ENCODE measurements at regions not wholly inside any gene's neighbourhood (a gene's known extent, or its start where the extent isn't known, plus 50 kb on each side); places are given as distances from the start of the nearest gene placed in this dataset.

DNA sequence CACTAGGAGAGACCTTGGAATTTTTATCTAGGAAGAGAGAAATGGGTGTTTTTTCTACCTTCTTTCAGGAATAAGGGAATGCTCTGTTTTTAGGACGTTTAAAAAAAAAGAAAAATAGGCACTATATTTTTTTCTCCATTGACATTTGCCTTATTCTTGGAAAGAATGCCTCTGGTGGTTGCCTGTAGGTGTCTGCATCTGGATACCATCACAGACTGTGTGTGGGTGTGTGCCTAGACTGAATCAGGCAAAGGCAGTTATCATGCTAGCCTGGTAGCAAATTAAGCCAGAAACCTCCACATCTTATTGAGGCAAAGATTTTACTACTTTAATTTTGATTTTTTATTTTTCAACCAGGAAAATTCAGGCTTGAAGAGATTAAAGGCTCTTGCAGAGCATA is 513.6 kb upstream of the KCNMB2 start:
- H3K4me3 ChIP-seq (ENCODE audit: low read depth, low read length), result no peak overlapping the region
- H4K8ac ChIP-seq (ENCODE audit: low read depth, low read length), result no peak overlapping the region
- H2AFZ ChIP-seq (ENCODE audit: insufficient read depth, low read length, poor library complexity), result no peak overlapping the region
- H3K4me1 ChIP-seq (ENCODE audit: control insufficient read depth in 1 of 2, insufficient read depth in 2 of 2, low read length in 2 of 2), result no peaks in the 10 kb centered on the region
- no CpG with 5 or more reads among the region's 1 CpG for WGBS (ENCODE audit: extremely low coverage, insufficient coverage, insufficient read length)
- H3K36me3 ChIP-seq (ENCODE audit: control insufficient read depth in 1 of 2, insufficient read depth in 2 of 2, low read length in 2 of 2), result no peaks in the 10 kb centered on the region
- H2BK12ac ChIP-seq (ENCODE audit: low read length), result no peak overlapping the region
- no peaks in the 10 kb centered on the region for H3K79me1 ChIP-seq (ENCODE audit: low read length)
- H3K79me2 ChIP-seq (ENCODE audit: control insufficient read depth, insufficient read depth, low read length, poor library complexity), result no peaks in the 10 kb centered on the region
- no peaks in the 10 kb centered on the region for H3K27me3 ChIP-seq (ENCODE audit: insufficient read depth, low read length)
- H3K9me3 ChIP-seq (ENCODE audit: insufficient read depth, low read depth, low read length), result no peaks in the 10 kb centered on the region
- no peak overlapping the region for H3K14ac ChIP-seq (ENCODE audit: low read length)
- H2BK120ac ChIP-seq (ENCODE audit: insufficient read depth, low read length, poor library complexity), result no peak overlapping the region
- H3K9ac ChIP-seq (ENCODE audit: low read length), result no peak overlapping the region
- H3K4ac ChIP-seq (ENCODE audit: low read depth, low read length), result no peak overlapping the region
- no peak overlapping the region for H3K27ac ChIP-seq (ENCODE audit: low read depth, low read length)
- H2BK5ac ChIP-seq (ENCODE audit: low read depth, low read length, poor library complexity), result no peak overlapping the region
- H4K12ac ChIP-seq (ENCODE audit: low read depth, low read length), result no peak overlapping the region
- H3K4me2 ChIP-seq (ENCODE audit: low read length), result no peak overlapping the region
- no peak overlapping the region for H3K23ac ChIP-seq (ENCODE audit: low read length)
- DNase-seq, result no peak
- no peak overlapping the region for H2AK5ac ChIP-seq (ENCODE audit: low read length)
- no peak overlapping the region for H3K18ac ChIP-seq (ENCODE audit: low read length)
- H4K91ac ChIP-seq (ENCODE audit: low read depth, low read length), result no peak overlapping the region

DNA sequence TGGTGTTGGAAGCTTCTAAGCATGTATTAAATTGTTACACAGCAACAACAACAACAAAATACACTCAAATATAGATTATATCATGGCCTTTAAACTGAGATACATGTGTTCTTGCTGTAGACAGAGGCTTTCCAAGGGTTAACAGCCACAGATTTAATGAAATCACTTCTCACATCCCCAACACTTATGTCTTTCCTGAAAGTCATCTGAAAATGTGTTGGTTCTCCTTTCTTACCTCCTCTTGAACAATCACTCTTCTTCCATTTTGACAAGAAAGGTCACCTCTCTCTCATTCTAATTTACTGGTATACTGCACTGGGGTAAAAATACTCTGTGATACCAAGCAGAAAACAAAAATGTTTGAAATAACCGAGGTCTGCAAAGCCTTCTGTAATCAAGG is 507.3 kb upstream of the KCNMB2 start:
- H2AFZ ChIP-seq (ENCODE audit: insufficient read depth, low read length, poor library complexity), result no peak overlapping the region
- H3K4me1 ChIP-seq (ENCODE audit: control insufficient read depth in 1 of 2, insufficient read depth in 2 of 2, low read length in 2 of 2), result no peaks in the 10 kb centered on the region
- H3K36me3 ChIP-seq (ENCODE audit: control insufficient read depth in 1 of 2, insufficient read depth in 2 of 2, low read length in 2 of 2), result no peaks in the 10 kb centered on the region
- H3K4me2 ChIP-seq (ENCODE audit: low read length), result no peak overlapping the region
- no peak overlapping the region for H3K27ac ChIP-seq (ENCODE audit: low read depth, low read length)
- H3K27me3 ChIP-seq (ENCODE audit: insufficient read depth, low read length), result no peaks in the 10 kb centered on the region
- no peak overlapping the region for H2BK120ac ChIP-seq (ENCODE audit: insufficient read depth, low read length, poor library complexity)
- no peak for DNase-seq
- H3K79me1 ChIP-seq (ENCODE audit: low read length), result no peaks in the 10 kb centered on the region
- H3K79me2 ChIP-seq (ENCODE audit: control insufficient read depth, insufficient read depth, low read length, poor library complexity), result no peaks in the 10 kb centered on the region
- no peak overlapping the region for H3K14ac ChIP-seq (ENCODE audit: low read length)
- H4K12ac ChIP-seq (ENCODE audit: low read depth, low read length), result no peak overlapping the region
- no CpG with 5 or more reads among the region's 1 CpG for WGBS (ENCODE audit: extremely low coverage, insufficient coverage, insufficient read length)
- H2BK5ac ChIP-seq (ENCODE audit: low read depth, low read length, poor library complexity), result no peak overlapping the region
- H3K9ac ChIP-seq (ENCODE audit: low read length), result no peak overlapping the region
- H2AK5ac ChIP-seq (ENCODE audit: low read length), result no peak overlapping the region
- H3K23ac ChIP-seq (ENCODE audit: low read length), result no peak overlapping the region
- no peak overlapping the region for H4K91ac ChIP-seq (ENCODE audit: low read depth, low read length)
- no peak overlapping the region for H3K18ac ChIP-seq (ENCODE audit: low read length)
- no peak overlapping the region for H3K4ac ChIP-seq (ENCODE audit: low read depth, low read length)
- H4K8ac ChIP-seq (ENCODE audit: low read depth, low read length), result no peak overlapping the region
- no peaks in the 10 kb centered on the region for H3K9me3 ChIP-seq (ENCODE audit: insufficient read depth, low read depth, low read length)
- no peak overlapping the region for H3K4me3 ChIP-seq (ENCODE audit: low read depth, low read length)
- H2BK12ac ChIP-seq (ENCODE audit: low read length), result no peak overlapping the region

DNA sequence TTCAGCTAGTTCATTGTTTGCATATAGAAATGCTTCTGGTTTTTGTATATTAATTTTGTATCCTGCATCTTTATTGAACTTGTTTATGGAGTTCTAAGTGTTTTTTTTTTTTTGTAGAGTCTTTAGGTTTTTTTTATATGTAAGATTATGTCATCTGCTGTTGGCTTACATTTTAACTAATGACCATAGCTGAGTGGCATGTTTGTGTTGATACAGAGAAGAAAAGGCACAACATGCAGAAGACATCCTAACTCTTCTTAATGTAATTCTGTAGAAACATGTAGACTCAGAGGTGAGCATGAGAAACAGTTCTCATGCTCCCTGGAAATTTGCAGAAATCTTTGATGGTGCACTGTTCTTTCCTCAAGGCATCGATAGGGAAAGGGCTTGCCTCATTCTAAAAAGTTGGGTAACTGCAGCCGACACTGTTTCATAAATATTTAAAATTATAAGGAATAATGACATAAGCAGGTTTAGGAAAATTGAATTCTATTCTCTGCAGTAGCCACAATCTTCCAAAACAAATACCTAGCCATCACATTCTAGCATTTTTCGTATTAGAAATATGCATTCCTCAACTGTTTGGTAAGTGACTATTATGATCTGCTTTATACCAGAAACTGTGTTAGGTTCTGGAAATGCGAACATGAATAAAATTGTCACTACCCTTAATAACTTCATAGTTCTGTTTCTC is 499.6 kb upstream of the KCNMB2 start:
- Histone ChIP-seq H2BK120ac (ENCODE audit: insufficient read depth, low read length, poor library complexity) (no peak overlapping the region), H2AFZ (ENCODE audit: insufficient read depth, low read length, poor library complexity) (no peak overlapping the region), H3K14ac (ENCODE audit: low read length) (no peak overlapping the region), H3K18ac (ENCODE audit: low read length) (no peak overlapping the region), H3K4ac (ENCODE audit: low read depth, low read length) (no peak overlapping the region), H2BK5ac (ENCODE audit: low read depth, low read length, poor library complexity) (no peak overlapping the region), H4K8ac (ENCODE audit: low read depth, low read length) (no peak overlapping the region), H4K91ac (ENCODE audit: low read depth, low read length) (no peak overlapping the region), H2AK5ac (ENCODE audit: low read length) (no peak overlapping the region), H3K4me2 (ENCODE audit: low read length) (no peak overlapping the region), H3K4me3 (ENCODE audit: low read depth, low read length) (no peak overlapping the region), H3K79me2 (ENCODE audit: control insufficient read depth, insufficient read depth, low read length, poor library complexity) (no peaks in the 10 kb centered on the region), H3K27me3 (ENCODE audit: insufficient read depth, low read length) (no peaks in the 10 kb centered on the region), H3K9me3 (ENCODE audit: insufficient read depth, low read depth, low read length) (no peaks in the 10 kb centered on the region), H4K12ac (ENCODE audit: low read depth, low read length) (no peak overlapping the region), H3K23ac (ENCODE audit: low read length) (no peak overlapping the region), H3K9ac (ENCODE audit: low read length) (no peak overlapping the region), H3K36me3 (ENCODE audit: control insufficient read depth in 1 of 2, insufficient read depth in 2 of 2, low read length in 2 of 2) (no peaks in the 10 kb centered on the region), H3K79me1 (ENCODE audit: low read length) (no peaks in the 10 kb centered on the region), H3K4me1 (ENCODE audit: control insufficient read depth in 1 of 2, insufficient read depth in 2 of 2, low read length in 2 of 2) (no peaks in the 10 kb centered on the region), H3K27ac (ENCODE audit: low read depth, low read length) (no peak overlapping the region), H2BK12ac (ENCODE audit: low read length) (no peak overlapping the region)
- DNase-seq, result peak; percentile 2 to 82
- no CpG with 5 or more reads among the region's 4 CpGs for WGBS (ENCODE audit: extremely low coverage, insufficient coverage, insufficient read length)

DNA sequence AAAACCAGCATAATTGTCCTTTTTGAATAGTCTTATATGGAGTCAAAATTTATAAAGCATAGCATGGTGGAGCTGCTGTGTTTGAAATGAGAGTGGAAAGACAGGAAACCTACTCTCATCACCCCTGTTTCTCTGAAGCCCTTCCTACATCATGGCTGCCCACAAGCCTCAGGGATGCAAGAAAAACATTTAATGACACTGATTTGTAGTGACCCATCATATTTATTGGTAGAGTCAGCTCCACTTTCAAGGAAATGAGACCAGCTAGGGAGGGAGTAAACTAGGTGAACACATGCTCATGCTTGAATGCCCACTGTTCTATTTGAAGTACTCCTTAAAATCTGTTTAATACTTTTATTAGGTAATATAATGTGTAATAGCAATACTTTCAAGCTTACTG is 494.3 kb upstream of the KCNMB2 start:
- no peak overlapping the region for H2AFZ ChIP-seq (ENCODE audit: insufficient read depth, low read length, poor library complexity)
- H3K9ac ChIP-seq (ENCODE audit: low read length), result no peak overlapping the region
- H3K79me1 ChIP-seq (ENCODE audit: low read length), result no peaks in the 10 kb centered on the region
- no peak overlapping the region for H3K27ac ChIP-seq (ENCODE audit: low read depth, low read length)
- no peaks in the 10 kb centered on the region for H3K79me2 ChIP-seq (ENCODE audit: control insufficient read depth, insufficient read depth, low read length, poor library complexity)
- H3K27me3 ChIP-seq (ENCODE audit: insufficient read depth, low read length), result no peaks in the 10 kb centered on the region
- no peak overlapping the region for H2AK5ac ChIP-seq (ENCODE audit: low read length)
- H3K18ac ChIP-seq (ENCODE audit: low read length), result no peak overlapping the region
- no peak for DNase-seq
- H2BK12ac ChIP-seq (ENCODE audit: low read length), result no peak overlapping the region
- no peaks in the 10 kb centered on the region for H3K4me1 ChIP-seq (ENCODE audit: control insufficient read depth in 1 of 2, insufficient read depth in 2 of 2, low read length in 2 of 2)
- no peak overlapping the region for H3K14ac ChIP-seq (ENCODE audit: low read length)
- no peak overlapping the region for H4K12ac ChIP-seq (ENCODE audit: low read depth, low read length)
- H2BK120ac ChIP-seq (ENCODE audit: insufficient read depth, low read length, poor library complexity), result no peak overlapping the region
- H4K8ac ChIP-seq (ENCODE audit: low read depth, low read length), result no peak overlapping the region
- no peak overlapping the region for H4K91ac ChIP-seq (ENCODE audit: low read depth, low read length)
- no peak overlapping the region for H3K4me3 ChIP-seq (ENCODE audit: low read depth, low read length)
- no peak overlapping the region for H3K23ac ChIP-seq (ENCODE audit: low read length)
- H2BK5ac ChIP-seq (ENCODE audit: low read depth, low read length, poor library complexity), result no peak overlapping the region
- H3K9me3 ChIP-seq (ENCODE audit: insufficient read depth, low read depth, low read length), result no peaks in the 10 kb centered on the region
- H3K36me3 ChIP-seq (ENCODE audit: control insufficient read depth in 1 of 2, insufficient read depth in 2 of 2, low read length in 2 of 2), result no peaks in the 10 kb centered on the region
- H3K4ac ChIP-seq (ENCODE audit: low read depth, low read length), result no peak overlapping the region
- H3K4me2 ChIP-seq (ENCODE audit: low read length), result no peak overlapping the region

Measured in trophoblast cell (in vitro differentiated cells and primary cell).